ENCODE measurements at regions not wholly inside any gene's neighbourhood (a gene's known extent, or its start where the extent isn't known, plus 50 kb on each side); places are given as distances from the start of the nearest gene placed in this dataset.

DNA sequence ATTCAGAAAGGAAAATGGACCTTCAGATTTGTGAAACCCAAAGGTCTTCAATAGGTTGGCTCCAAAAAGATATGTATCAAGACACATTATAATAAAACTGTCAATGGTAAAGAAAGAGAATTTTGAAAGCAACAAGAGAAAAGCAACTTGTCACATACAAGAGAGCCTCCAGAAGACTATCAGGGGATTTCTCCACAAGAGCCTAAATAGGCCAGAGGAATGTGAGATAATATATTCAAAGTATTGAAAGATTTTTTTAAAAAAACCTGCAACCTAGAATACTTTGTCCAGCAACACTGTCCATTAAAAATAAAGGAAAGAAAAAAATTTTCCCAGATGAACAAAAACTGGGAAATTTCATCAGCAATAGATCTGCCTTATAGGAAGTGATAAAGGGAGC lies 869.6 kb upstream of the ADGRL2 start:
- no peaks in the 10 kb centered on the region for H3K27me3 ChIP-seq (ENCODE audit: insufficient read depth, insufficient read length)
- no peaks in the 10 kb centered on the region for H3K4me1 ChIP-seq (ENCODE audit: insufficient read depth, insufficient read length)
- DNase-seq (ENCODE audit: low read depth, low spot score), result no peak
- TF ChIP-seq SUZ12 (IDR thresholded peaks at IDR 0.05; ENCODE audit: extremely low read depth, insufficient read depth, insufficient read length), result no peak
- no peak for TF ChIP-seq ZNF274 (IDR thresholded peaks at IDR 0.05; ENCODE audit: low read depth, low read length)
- TF ChIP-seq YY1 (IDR thresholded peaks at IDR 0.05; ENCODE audit: insufficient read depth, insufficient read length), result no peak
- no peak overlapping the region for H3K4me3 ChIP-seq (ENCODE audit: insufficient read length, low read depth)
- peaks cover 21% of the 10 kb centered on the region for H3K9me3 ChIP-seq (ENCODE audit: insufficient read depth, low read length)
- H3K36me3 ChIP-seq (ENCODE audit: insufficient read depth, insufficient read length, low read length), result no peaks in the 10 kb centered on the region
- no peak overlapping the region for H3K9ac ChIP-seq (ENCODE audit: insufficient read length, low read depth)

- TF ChIP-seq YY1 (IDR thresholded peaks at IDR 0.05; ENCODE audit: insufficient read depth, insufficient read length) (no peak), ZNF274 (IDR thresholded peaks at IDR 0.05; ENCODE audit: low read depth, low read length) (no peak), SUZ12 (IDR thresholded peaks at IDR 0.05; ENCODE audit: extremely low read depth, insufficient read depth, insufficient read length) (no peak)
- no peaks in the 10 kb centered on the region for H3K4me1 ChIP-seq (ENCODE audit: insufficient read depth, insufficient read length)
- peaks cover 21% of the 10 kb centered on the region for H3K9me3 ChIP-seq (ENCODE audit: insufficient read depth, low read length)
- DNase-seq (ENCODE audit: low read depth, low spot score), result no peak
- no peak overlapping the region for H3K9ac ChIP-seq (ENCODE audit: insufficient read length, low read depth)
- no peak overlapping the region for H3K4me3 ChIP-seq (ENCODE audit: insufficient read length, low read depth)
- H3K27me3 ChIP-seq (ENCODE audit: insufficient read depth, insufficient read length), result no peaks in the 10 kb centered on the region
- no peaks in the 10 kb centered on the region for H3K36me3 ChIP-seq (ENCODE audit: insufficient read depth, insufficient read length, low read length)
These were observed 870.7 kb upstream of the ADGRL2 start for GRCh38 chr1:80929868-80930508.

DNA sequence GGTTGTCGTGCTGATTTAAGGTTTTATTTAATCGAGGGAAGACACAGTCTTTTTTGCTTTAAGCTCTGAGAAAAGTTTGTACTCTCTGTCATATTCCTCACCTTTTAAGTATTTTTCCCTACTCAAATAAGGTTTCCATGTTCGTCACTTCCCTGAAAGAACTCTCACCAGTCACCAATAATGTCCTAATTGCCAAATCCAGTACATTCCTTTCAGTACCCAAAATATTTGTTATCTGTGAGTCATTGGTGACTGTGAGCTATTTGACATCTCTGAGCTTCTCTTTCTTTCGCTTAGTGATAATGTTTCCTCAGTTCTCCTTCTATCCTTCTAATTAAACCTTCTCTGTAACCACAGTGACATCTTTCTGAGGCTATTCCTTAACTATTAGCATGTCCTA lies 874.2 kb upstream of the ADGRL2 start:
- H3K9me3 ChIP-seq (ENCODE audit: insufficient read depth, low read length), result peaks cover 16% of the 10 kb centered on the region
- H3K4me3 ChIP-seq (ENCODE audit: insufficient read length, low read depth), result no peak overlapping the region
- H3K36me3 ChIP-seq (ENCODE audit: insufficient read depth, insufficient read length, low read length), result no peaks in the 10 kb centered on the region
- no peak for DNase-seq (ENCODE audit: low read depth, low spot score)
- no peaks in the 10 kb centered on the region for H3K27me3 ChIP-seq (ENCODE audit: insufficient read depth, insufficient read length)
- no peaks in the 10 kb centered on the region for H3K4me1 ChIP-seq (ENCODE audit: insufficient read depth, insufficient read length)
- H3K9ac ChIP-seq (ENCODE audit: insufficient read length, low read depth), result no peak overlapping the region
- TF ChIP-seq YY1 (IDR thresholded peaks at IDR 0.05; ENCODE audit: insufficient read depth, insufficient read length) (no peak), SUZ12 (IDR thresholded peaks at IDR 0.05; ENCODE audit: extremely low read depth, insufficient read depth, insufficient read length) (no peak), ZNF274 (IDR thresholded peaks at IDR 0.05; ENCODE audit: low read depth, low read length) (no peak)

DNA sequence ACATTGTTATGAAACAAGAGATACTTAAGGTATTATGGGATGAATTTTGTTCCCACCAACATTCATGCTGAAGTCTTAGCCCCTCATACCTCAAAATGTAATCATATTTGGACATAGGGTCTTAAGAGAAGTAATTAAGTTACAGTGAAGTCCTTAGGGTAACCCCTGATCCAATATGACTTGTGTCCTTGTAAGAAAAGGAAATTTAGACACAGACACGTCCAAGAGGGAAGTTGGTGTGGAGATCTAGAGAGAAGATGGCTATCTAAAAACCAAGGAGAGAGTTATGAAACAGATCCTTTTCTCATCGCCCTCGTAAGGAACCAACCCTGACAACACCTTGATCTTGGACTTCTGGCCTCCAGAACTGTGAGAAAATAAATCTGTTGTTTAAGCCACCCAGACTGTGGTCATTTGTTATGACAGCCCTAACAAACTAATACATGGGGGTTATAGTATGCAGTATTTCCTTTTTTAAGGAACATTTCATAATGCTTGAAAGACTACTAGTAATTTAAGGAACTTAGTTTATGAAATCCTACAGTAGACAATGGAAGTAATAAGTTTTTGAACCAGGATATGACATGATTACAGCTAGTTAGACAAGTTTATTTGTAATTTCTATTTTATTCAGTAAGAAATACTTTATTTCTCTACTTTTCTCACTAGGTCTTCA lies 875.5 kb upstream of the ADGRL2 start:
- H3K36me3 ChIP-seq (ENCODE audit: insufficient read depth, insufficient read length, low read length), result no peaks in the 10 kb centered on the region
- H3K4me3 ChIP-seq (ENCODE audit: insufficient read length, low read depth), result no peak overlapping the region
- TF ChIP-seq SUZ12 (IDR thresholded peaks at IDR 0.05; ENCODE audit: extremely low read depth, insufficient read depth, insufficient read length), result no peak
- TF ChIP-seq YY1 (IDR thresholded peaks at IDR 0.05; ENCODE audit: insufficient read depth, insufficient read length), result no peak
- no peak for TF ChIP-seq ZNF274 (IDR thresholded peaks at IDR 0.05; ENCODE audit: low read depth, low read length)
- DNase-seq (ENCODE audit: low read depth, low spot score), result no peak
- no peaks in the 10 kb centered on the region for H3K27me3 ChIP-seq (ENCODE audit: insufficient read depth, insufficient read length)
- no peaks in the 10 kb centered on the region for H3K4me1 ChIP-seq (ENCODE audit: insufficient read depth, insufficient read length)
- no peak overlapping the region for H3K9ac ChIP-seq (ENCODE audit: insufficient read length, low read depth)
- peaks cover 3% of the 10 kb centered on the region for H3K9me3 ChIP-seq (ENCODE audit: insufficient read depth, low read length)

- no peak for DNase-seq (ENCODE audit: low read depth, low spot score)
- Histone ChIP-seq H3K36me3 (ENCODE audit: insufficient read depth, insufficient read length, low read length) (no peaks in the 10 kb centered on the region), H3K4me3 (ENCODE audit: insufficient read length, low read depth) (no peak overlapping the region), H3K9ac (ENCODE audit: insufficient read length, low read depth) (no peak overlapping the region), H3K27me3 (ENCODE audit: insufficient read depth, insufficient read length) (no peaks in the 10 kb centered on the region), H3K4me1 (ENCODE audit: insufficient read depth, insufficient read length) (no peaks in the 10 kb centered on the region), H3K9me3 (ENCODE audit: insufficient read depth, low read length) (no peaks in the 10 kb centered on the region)
- TF ChIP-seq SUZ12 (IDR thresholded peaks at IDR 0.05; ENCODE audit: extremely low read depth, insufficient read depth, insufficient read length), result no peak
- TF ChIP-seq YY1 (IDR thresholded peaks at IDR 0.05; ENCODE audit: insufficient read depth, insufficient read length), result no peak
- TF ChIP-seq ZNF274 (IDR thresholded peaks at IDR 0.05; ENCODE audit: low read depth, low read length), result no peak
These were observed 876.4 kb upstream of the ADGRL2 start for GRCh38 chr1:80924290-80924689.

- Histone ChIP-seq H3K27me3 (ENCODE audit: insufficient read depth, insufficient read length) (no peaks in the 10 kb centered on the region), H3K9me3 (ENCODE audit: insufficient read depth, low read length) (no peaks in the 10 kb centered on the region), H3K4me3 (ENCODE audit: insufficient read length, low read depth) (no peak overlapping the region), H3K4me1 (ENCODE audit: insufficient read depth, insufficient read length) (no peaks in the 10 kb centered on the region), H3K36me3 (ENCODE audit: insufficient read depth, insufficient read length, low read length) (no peaks in the 10 kb centered on the region), H3K9ac (ENCODE audit: insufficient read length, low read depth) (no peak overlapping the region)
- no peak for TF ChIP-seq SUZ12 (IDR thresholded peaks at IDR 0.05; ENCODE audit: extremely low read depth, insufficient read depth, insufficient read length)
- no peak for TF ChIP-seq ZNF274 (IDR thresholded peaks at IDR 0.05; ENCODE audit: low read depth, low read length)
- TF ChIP-seq YY1 (IDR thresholded peaks at IDR 0.05; ENCODE audit: insufficient read depth, insufficient read length), result no peak
- no peak for DNase-seq (ENCODE audit: low read depth, low spot score)
These were observed 877.8 kb upstream of the ADGRL2 start for GRCh38 chr1:80922906-80923305.

DNA sequence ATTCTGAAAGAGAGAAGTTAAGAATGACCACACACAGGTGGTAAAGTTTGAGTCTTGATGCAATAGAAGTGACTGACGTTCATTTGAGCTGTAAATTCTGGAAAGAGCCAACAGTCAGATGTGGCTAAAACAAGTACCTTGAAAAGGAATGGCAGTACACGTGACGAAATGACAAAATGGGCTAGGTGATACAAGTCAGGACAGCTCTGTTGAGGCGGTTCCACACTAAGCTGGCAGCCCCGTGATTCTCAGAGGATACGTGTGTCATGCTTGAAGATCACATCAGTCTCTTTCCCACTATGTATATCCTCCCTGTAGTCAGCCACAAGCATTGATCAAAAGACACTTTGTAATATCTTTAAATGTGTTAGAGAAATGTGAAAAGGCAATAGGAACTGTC lies 881.3 kb upstream of the ADGRL2 start:
- no peaks in the 10 kb centered on the region for H3K27me3 ChIP-seq (ENCODE audit: insufficient read depth, insufficient read length)
- H3K36me3 ChIP-seq (ENCODE audit: insufficient read depth, insufficient read length, low read length), result no peaks in the 10 kb centered on the region
- H3K9me3 ChIP-seq (ENCODE audit: insufficient read depth, low read length), result no peaks in the 10 kb centered on the region
- no peak overlapping the region for H3K9ac ChIP-seq (ENCODE audit: insufficient read length, low read depth)
- H3K4me3 ChIP-seq (ENCODE audit: insufficient read length, low read depth), result no peak overlapping the region
- TF ChIP-seq SUZ12 (IDR thresholded peaks at IDR 0.05; ENCODE audit: extremely low read depth, insufficient read depth, insufficient read length), result no peak
- TF ChIP-seq ZNF274 (IDR thresholded peaks at IDR 0.05; ENCODE audit: low read depth, low read length), result no peak
- TF ChIP-seq YY1 (IDR thresholded peaks at IDR 0.05; ENCODE audit: insufficient read depth, insufficient read length), result no peak
- DNase-seq (ENCODE audit: low read depth, low spot score), result no peak
- no peaks in the 10 kb centered on the region for H3K4me1 ChIP-seq (ENCODE audit: insufficient read depth, insufficient read length)
